Stimulated activated CD8-positive, alpha-beta memory T cell treated with anti-CD3 and anti-CD28 coated beads, Interleukin-4, amount 100 ng/mL, for 4 hours (primary cell): ENCODE measurements at regions not wholly inside any gene's neighbourhood (a gene's known extent, or its start where the extent isn't known, plus 50 kb on each side); places are given as distances from the start of the nearest gene placed in this dataset.

Experiments used
- DNase-seq, 2 donors: peaks; one replicate each; pipeline ENCODE4 v3.0.0-alpha.2; 2020; ENCODE audit warnings: low read depth in 2 of 2, low spot score in 1 of 2

GRCh38 chr3:182737825-182738224 lies 55.5 kb upstream of the ATP11B start:
- no peak for DNase-seq

- DNase-seq = no peak
These were observed 54.5 kb upstream of the ATP11B start for GRCh38 chr3:182738583-182739411.

GRCh38 chr3:182739619-182740018 lies 53.7 kb upstream of the ATP11B start:
- DNase-seq = no peak

- DNase-seq = no peak
These were observed 52.6 kb upstream of the ATP11B start for GRCh38 chr3:182740710-182741109.

GRCh38 chr3:182741214-182741613 lies 52.1 kb upstream of the ATP11B start:
- DNase-seq = no peak
